ENCODE measurements at regions not wholly inside any gene's neighbourhood (a gene's known extent, or its start where the extent isn't known, plus 50 kb on each side); places are given as distances from the start of the nearest gene placed in this dataset.
"Not testable (repeated sequence)": the region's sequence is repeated elsewhere in the genome, so short reads cannot be mapped to it uniquely, and the experiment has no call there.

DNA sequence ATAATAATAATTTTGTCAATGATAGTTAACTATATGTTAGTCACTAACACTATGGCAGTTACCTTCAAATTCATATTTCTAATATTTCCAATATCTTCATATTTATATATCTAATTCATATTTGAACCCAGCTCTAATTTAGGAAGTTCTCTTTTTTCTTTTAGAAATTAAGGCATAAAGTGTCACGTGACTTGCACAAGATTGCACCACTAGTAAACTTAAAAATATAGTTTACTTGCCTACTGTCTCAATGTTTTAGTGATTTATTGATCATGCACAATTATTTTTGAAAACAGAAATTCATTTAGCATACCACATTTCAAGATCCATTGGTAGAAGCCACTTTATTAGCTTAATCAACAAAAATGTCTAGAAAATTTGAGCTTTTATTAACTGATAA is 508.7 kb upstream of the ZNF337 start:
- no peak overlapping the region for H3K4me3 ChIP-seq (ENCODE audit: low read depth in 1 of 2, low read length in 1 of 2)
- TF ChIP-seq, protein P1, sequence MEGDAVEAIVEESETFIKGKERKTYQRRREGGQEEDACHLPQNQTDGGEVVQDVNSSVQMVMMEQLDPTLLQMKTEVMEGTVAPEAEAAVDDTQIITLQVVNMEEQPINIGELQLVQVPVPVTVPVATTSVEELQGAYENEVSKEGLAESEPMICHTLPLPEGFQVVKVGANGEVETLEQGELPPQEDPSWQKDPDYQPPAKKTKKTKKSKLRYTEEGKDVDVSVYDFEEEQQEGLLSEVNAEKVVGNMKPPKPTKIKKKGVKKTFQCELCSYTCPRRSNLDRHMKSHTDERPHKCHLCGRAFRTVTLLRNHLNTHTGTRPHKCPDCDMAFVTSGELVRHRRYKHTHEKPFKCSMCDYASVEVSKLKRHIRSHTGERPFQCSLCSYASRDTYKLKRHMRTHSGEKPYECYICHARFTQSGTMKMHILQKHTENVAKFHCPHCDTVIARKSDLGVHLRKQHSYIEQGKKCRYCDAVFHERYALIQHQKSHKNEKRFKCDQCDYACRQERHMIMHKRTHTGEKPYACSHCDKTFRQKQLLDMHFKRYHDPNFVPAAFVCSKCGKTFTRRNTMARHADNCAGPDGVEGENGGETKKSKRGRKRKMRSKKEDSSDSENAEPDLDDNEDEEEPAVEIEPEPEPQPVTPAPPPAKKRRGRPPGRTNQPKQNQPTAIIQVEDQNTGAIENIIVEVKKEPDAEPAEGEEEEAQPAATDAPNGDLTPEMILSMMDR (IDR thresholded peaks at IDR 0.05): no peak
- no peaks in the 10 kb centered on the region for H3K4me1 ChIP-seq (ENCODE audit: control insufficient read depth in 1 of 2, insufficient read depth in 1 of 2, low read depth in 1 of 2, low read length in 1 of 2)
- H3K36me3 ChIP-seq: no peaks in the 10 kb centered on the region
- no peaks in the 10 kb centered on the region for H3K9me3 ChIP-seq
- peaks cover 47% of the 10 kb centered on the region for H3K27me3 ChIP-seq
- H3K27ac ChIP-seq: no peak overlapping the region

DNA sequence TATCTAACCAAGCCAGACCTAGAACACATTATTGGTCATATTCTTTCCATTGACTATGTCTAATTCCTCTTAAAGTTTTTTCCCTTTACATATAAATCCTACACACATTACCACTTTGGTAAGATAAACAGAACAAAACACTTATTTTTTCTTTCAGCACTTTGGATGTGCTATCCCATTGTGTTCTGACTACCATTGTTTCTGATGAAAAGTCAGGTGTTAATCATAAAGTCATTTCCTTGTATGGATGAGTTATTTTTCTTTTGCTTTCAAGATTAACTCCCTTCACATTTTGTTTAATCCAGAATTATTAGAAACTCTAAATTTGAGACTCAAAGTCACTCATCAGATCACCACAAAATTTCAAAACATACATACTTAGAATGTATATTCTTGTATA is 504.4 kb upstream of the ZNF337 start:
- H3K36me3 ChIP-seq; H3K4me3 ChIP-seq (ENCODE audit: low read depth in 1 of 2, low read length in 1 of 2); H3K9me3 ChIP-seq; H3K27ac ChIP-seq; H3K4me1 ChIP-seq (ENCODE audit: control insufficient read depth in 1 of 2, insufficient read depth in 1 of 2, low read depth in 1 of 2, low read length in 1 of 2); H3K27me3 ChIP-seq: not testable (repeated sequence)

DNA sequence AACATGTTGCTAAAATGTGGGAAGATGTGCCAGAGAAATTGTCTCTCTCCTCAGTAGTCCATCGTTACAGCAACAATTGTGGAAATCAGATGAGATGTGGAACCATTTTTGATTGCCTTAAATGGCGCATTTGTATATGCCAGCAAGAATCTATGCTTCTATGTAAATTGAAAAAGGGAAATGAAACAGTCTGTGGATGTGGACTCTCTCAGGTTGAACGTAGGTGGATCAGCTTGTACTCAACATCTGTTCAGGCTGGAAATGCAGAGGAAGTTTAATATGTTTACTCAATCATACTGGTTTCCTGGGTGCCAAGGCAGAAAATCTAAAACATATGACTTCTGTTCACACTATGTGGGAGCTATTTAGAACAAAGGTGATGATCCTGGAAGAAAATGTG is 490.7 kb upstream of the ZNF337 start:
- H3K27ac ChIP-seq; H3K4me1 ChIP-seq (ENCODE audit: control insufficient read depth in 1 of 2, insufficient read depth in 1 of 2, low read depth in 1 of 2, low read length in 1 of 2); H3K36me3 ChIP-seq; H3K4me3 ChIP-seq (ENCODE audit: low read depth in 1 of 2, low read length in 1 of 2); H3K9me3 ChIP-seq; H3K27me3 ChIP-seq: not testable (repeated sequence)

DNA sequence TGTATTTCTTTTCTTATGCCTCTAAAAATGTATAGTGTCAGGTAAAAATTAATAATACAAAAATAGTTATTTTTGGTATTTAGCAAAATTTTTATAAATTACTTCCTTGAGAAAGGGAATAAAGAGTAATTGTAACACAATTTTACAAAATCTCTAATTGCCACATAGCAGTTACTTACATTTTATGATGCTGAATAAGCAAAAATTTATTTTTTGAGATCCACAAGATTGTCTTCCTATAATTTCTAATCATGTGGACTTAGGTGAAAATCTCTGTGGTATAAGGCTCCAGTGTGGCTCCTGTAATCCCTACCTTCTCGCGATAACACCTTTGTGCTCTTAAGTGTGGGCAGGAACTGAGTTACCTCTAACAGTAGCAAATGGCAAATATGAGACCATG is 487.1 kb upstream of the ZNF337 start:
- not testable (repeated sequence) for H3K36me3 ChIP-seq; H3K27me3 ChIP-seq; H3K27ac ChIP-seq; H3K4me1 ChIP-seq (ENCODE audit: control insufficient read depth in 1 of 2, insufficient read depth in 1 of 2, low read depth in 1 of 2, low read length in 1 of 2); H3K4me3 ChIP-seq (ENCODE audit: low read depth in 1 of 2, low read length in 1 of 2); H3K9me3 ChIP-seq

DNA sequence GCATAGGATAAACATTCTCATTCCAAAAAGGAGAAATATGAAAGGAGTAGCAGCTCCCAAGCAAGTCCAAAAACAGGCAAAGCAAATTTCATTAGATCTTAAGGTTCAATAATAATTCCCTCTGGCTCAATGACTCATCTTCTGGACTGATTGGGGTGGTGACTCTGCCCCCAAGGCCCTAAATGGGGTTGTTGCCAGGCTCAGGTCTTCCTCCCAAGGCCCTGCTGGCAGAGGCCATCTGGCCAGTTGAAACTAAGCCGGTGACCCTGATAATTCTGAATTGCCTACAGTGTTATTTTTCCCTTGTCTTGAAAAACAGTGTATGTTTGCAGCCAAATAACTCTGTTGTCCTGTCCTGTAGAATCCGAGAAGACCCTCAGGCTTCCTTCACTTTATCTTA is 484.7 kb upstream of the ZNF337 start:
- H3K27ac ChIP-seq; H3K36me3 ChIP-seq; H3K4me1 ChIP-seq (ENCODE audit: control insufficient read depth in 1 of 2, insufficient read depth in 1 of 2, low read depth in 1 of 2, low read length in 1 of 2); H3K4me3 ChIP-seq (ENCODE audit: low read depth in 1 of 2, low read length in 1 of 2); H3K9me3 ChIP-seq; H3K27me3 ChIP-seq: not testable (repeated sequence)

DNA sequence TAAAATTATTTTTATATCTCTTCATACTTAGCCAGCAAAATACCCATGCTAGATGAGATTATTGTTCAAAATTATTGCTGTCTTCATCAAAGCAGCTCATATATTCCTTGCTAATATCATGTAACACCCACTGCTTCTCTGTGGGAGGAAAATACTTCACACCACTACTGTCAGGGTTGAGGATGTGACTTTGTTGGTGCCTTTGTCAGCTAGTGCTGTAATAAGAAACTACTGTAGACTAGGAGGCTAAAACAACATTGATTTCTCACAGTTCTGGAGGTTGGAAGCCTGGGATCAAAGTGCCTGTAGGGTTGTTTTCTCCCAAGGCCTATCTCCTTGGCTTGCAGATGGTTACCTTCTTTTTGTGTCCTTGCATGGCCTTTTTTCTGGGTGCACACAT is 475.2 kb upstream of the ZNF337 start:
- H3K4me1 ChIP-seq (ENCODE audit: control insufficient read depth in 1 of 2, insufficient read depth in 1 of 2, low read depth in 1 of 2, low read length in 1 of 2); H3K27ac ChIP-seq; H3K9me3 ChIP-seq; H3K4me3 ChIP-seq (ENCODE audit: low read depth in 1 of 2, low read length in 1 of 2); H3K27me3 ChIP-seq; H3K36me3 ChIP-seq: not testable (repeated sequence)

DNA sequence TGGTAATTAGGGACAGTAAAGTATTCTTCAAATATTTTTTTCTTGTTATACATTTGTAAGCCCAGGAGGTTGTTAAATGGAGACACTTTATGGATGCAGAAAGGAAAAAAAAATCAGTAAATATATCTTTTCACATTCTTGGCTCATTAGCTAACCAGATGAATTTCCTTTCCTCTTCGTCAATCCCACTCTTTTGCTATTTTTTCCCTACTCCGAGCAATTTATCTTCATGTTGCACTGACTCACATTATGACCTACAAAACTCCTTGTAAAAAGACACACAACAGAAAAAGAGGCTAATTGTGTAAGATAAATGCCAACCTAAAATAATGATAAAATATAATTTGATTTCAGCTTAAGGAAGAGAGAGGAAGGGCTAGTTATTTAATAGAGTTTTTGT is 472.9 kb upstream of the ZNF337 start:
- Histone ChIP-seq H3K4me1 (ENCODE audit: control insufficient read depth in 1 of 2, insufficient read depth in 1 of 2, low read depth in 1 of 2, low read length in 1 of 2) (no peaks in the 10 kb centered on the region), H3K9me3 (no peaks in the 10 kb centered on the region), H3K4me3 (ENCODE audit: low read depth in 1 of 2, low read length in 1 of 2) (no peak overlapping the region), H3K36me3 (no peaks in the 10 kb centered on the region), H3K27ac (no peak overlapping the region), H3K27me3 (no peaks in the 10 kb centered on the region)
- TF ChIP-seq, protein P1 (IDR thresholded peaks at IDR 0.05): no peak

DNA sequence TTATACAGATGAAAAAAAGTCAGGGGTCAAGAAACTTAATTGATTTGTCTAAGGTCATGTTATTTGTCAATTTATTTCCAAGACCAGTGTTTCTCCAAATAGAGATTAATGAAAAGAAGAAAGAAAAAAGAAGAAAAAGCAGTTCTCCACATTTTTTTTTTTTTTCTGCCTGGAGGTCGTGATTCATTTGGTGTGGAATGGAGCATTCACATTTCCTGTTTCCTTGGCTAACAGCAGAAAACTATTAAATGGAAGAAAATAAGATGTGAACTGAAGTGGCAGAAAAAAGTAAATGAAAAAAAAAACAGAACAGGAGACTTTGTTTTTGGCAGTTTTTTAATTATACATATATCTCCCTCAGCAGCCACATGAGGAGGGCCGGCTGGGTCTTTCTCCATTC is 470.8 kb upstream of the ZNF337 start:
- Histone ChIP-seq H3K4me3 (ENCODE audit: low read depth in 1 of 2, low read length in 1 of 2) (no peak overlapping the region), H3K27me3 (no peaks in the 10 kb centered on the region), H3K4me1 (ENCODE audit: control insufficient read depth in 1 of 2, insufficient read depth in 1 of 2, low read depth in 1 of 2, low read length in 1 of 2) (no peaks in the 10 kb centered on the region), H3K36me3 (no peaks in the 10 kb centered on the region), H3K27ac (no peak overlapping the region), H3K9me3 (no peaks in the 10 kb centered on the region)
- TF ChIP-seq, protein P1 (IDR thresholded peaks at IDR 0.05): no peak
